T-helper 1 cell treated with Interleukin-12 subunit alpha and Interleukin-12 subunit beta and Interleukin-4 antibody, amounts not matched to agents 30 ng/mL and 1 ng/mL, for 36 hours (primary cell): ENCODE measurements at regions not wholly inside any gene's neighbourhood (a gene's known extent, or its start where the extent isn't known, plus 50 kb on each side); places are given as distances from the start of the nearest gene placed in this dataset.
"Not testable (repeated sequence)": the region's sequence is repeated elsewhere in the genome, so short reads cannot be mapped to it uniquely, and the experiment has no call there.

ENCODE experiments used
- intact Hi-C: fragments of 100-400 bp; cut with micrococcal nuclease; formaldehyde crosslinking; loops from one replicate; pipeline ENCODE4 v1.15.1; 2024

GRCh38 chr12:68387338-68387737 lies 55.2 kb upstream of the MDM1 start:
- intact Hi-C loops, result no loop called here

DNA sequence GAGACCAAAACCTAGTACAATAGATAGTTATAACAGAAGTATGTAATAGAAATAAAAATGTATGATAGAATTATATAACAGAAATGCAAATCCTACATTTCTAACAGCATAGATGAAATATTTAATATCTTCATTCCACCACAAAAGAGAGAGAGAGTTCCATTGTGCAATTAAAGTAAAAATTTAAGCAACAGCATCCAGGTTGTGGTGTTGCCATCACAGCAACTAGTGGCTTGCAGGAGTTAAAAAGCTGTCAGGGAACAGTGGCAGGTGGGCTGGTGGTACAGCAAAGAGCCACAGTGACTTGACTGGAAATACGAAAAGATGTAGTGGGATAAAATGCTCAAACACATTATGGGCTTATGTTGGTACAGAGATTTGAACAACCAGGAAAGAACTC lies 57.1 kb upstream of the MDM1 start:
- intact Hi-C loops, result no loop called here

- intact Hi-C loops, result no loop called here
These were observed 59.8 kb upstream of the MDM1 start for GRCh38 chr12:68391937-68392336.

GRCh38 chr12:68392376-68392775 lies 60.2 kb upstream of the MDM1 start:
- intact Hi-C loops, result no loop called here

DNA sequence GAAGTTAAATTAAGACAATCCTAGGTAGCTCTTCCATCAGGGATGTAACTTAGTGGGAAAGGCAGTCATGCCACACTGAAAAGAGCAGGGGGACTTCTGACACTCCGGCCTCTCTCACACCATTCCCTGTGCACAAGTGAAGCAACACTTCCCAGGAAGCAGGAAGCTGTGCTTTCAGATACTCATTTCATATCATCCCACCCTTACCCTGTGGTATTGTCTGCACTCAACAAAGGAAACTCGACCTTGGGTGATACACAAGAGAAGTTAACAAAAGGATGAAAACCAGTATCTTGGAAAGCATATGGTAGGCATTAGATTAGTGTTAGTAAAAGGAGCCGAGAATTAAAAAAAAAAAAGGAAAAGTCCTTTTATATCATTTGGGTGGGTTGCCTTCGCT lies 61.3 kb upstream of the MDM1 start:
- intact Hi-C loops, result no loop called here

GRCh38 chr12:68397566-68398158 lies 65.5 kb upstream of the MDM1 start:
- intact Hi-C loops, result no loop called here

DNA sequence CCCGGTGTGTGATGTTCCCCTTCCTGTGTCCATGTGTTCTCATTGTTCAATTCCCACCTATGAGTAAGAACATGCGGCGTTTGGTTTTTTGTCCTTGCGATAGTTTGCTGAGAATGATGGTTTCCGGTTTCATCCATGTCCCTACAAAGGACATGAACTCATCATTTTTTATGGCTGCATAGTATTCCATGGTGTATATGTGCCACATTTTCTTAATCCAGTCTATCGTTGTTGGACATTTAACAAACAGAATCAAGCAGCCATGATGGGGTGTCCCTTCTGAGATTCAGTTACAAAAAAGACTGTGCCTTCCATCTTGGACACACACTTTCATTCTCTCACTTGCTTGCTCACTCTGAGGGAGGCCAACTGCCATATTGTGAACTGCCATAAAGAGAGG lies 66.5 kb upstream of the MDM1 start:
- intact Hi-C loops, result not testable (repeated sequence)

- intact Hi-C loops, result no loop called here
These were observed 68.2 kb upstream of the MDM1 start for GRCh38 chr12:68400226-68400829.

GRCh38 chr12:68402422-68402821 lies 70.3 kb upstream of the MDM1 start:
- intact Hi-C loops, result no loop called here

DNA sequence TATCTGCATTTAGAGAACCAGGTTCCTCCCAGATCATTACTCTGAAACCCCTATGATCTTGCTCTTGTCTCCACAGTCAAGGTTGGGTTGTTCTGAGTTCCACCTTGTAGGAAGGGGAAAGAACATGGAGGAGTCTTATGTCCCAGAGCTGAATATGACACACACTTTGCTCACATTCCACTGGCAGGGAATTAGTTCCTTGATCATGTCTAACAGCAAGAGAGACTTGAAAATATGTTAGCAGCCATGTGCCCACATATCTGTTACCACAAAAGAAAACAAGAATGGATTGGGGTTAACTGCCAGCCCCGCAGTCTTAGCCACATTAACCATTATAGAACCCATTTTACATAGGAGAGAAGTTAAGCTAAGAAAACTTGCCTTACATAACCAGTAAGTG lies 71.1 kb upstream of the MDM1 start:
- intact Hi-C loops, result no loop called here

GRCh38 chr12:68403711-68404110 lies 71.5 kb upstream of the MDM1 start:
- intact Hi-C loops, result no loop called here

DNA sequence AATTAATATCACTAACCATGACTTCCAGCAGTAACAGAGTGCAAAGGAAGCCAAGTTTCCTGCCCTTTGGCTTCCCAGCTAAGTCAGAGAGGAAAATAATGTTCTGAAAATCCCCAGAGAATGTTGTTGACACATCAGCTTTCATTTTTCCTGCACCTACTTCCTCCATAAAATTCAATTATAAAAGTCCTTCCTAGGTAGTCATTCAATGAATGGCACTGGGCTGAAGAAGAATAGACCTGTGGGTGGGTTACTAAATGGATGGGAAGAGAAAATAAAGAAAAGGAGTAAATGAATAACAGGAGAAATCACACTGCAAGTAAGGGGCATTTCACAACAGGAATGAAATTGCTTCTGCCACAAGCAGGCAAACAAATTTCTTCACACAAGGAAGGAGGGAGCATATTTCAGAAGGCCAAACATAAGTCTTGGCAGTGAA lies 73.2 kb upstream of the MDM1 start:
- intact Hi-C loops, result no loop called here

GRCh38 chr12:68406134-68406576 lies 74.0 kb upstream of the MDM1 start:
- intact Hi-C loops, result no loop called here

GRCh38 chr12:68406911-68407310 lies 74.7 kb upstream of the MDM1 start:
- intact Hi-C loops, result no loop called here

- intact Hi-C loops, result no loop called here
These were observed 78.0 kb upstream of the MDM1 start for GRCh38 chr12:68410018-68410660.

DNA sequence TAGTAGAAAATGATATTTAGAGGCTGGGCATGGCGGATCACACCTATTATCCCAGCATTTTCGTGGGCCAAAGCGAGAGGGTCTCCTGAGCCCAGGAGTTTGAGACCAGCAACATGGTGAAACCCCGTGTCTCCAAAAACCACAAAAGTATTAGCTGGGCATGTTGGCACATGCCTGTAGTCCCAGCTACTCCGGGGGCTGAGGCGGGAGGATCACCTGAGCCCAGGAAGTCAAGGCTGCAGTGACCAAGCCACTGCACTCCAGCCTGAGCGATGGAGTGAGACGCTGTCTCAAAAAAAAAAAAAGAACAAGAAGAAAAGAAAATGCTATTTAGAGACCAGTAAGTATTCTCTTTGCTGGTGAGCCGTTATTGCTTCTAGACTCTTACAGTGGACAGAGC lies 79.2 kb upstream of the MDM1 start:
- intact Hi-C loops, result no loop called here

DNA sequence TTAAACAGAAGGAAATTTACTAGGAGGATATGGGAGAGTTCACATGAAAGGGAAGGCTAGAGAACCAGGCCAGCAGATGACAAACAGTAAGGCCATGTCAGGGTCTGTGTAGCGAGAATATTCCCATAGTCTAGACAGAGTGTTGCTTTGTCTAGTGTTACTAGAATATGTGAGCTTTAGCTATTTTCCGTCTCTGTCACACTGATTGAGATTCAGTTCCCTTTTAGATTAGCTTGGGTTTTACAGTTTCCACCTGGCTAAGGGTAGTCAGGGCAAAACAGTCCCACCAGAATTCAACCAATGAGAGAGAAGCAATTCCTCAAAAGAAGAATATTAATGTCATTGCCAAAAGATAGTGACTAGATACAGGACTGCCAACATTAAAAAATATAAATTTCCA lies 82.8 kb upstream of the MDM1 start:
- intact Hi-C loops, result no loop called here

GRCh38 chr12:68416350-68416749 lies 84.2 kb upstream of the MDM1 start:
- intact Hi-C loops, result no loop called here

GRCh38 chr12:68416826-68417225 lies 84.7 kb upstream of the MDM1 start:
- intact Hi-C loops, result no loop called here

- intact Hi-C loops, result no loop called here
These were observed 85.9 kb upstream of the MDM1 start for GRCh38 chr12:68418137-68418460.

- intact Hi-C loops, result no loop called here
These were observed 88.3 kb upstream of the MDM1 start for GRCh38 chr12:68420225-68421010.

- intact Hi-C loops, result no loop called here
These were observed 90.0 kb upstream of the MDM1 start for GRCh38 chr12:68422159-68422558.
